HepG2 (cell line): ENCODE measurements at regions not wholly inside any gene's neighbourhood (a gene's known extent, or its start where the extent isn't known, plus 50 kb on each side); places are given as distances from the start of the nearest gene placed in this dataset.

ENCODE experiments used
- ATAC-seq: fragments of 200-7000 bp; cut with Tn5 transposase; 3 replicates; pipeline ENCODE4 v1.9.1; 2020; ENCODE audit warnings: mild to moderate bottlenecking, moderate library complexity
- BruUV-seq: library from RNA; stranded (reverse); fragments of 400-500 nt; replicated peaks from 2 replicates; lab custom pipeline; 2021; lab: Mats Ljungman, UMichigan
- CTCF ChIA-PET: fragments of 300-600 bp; formaldehyde crosslinking; extraction: SDS; loops from one replicate; lab custom pipeline; 2021; ENCODE audit warnings: low total read pairs, inconsistent platforms, low intra/inter-chr PET ratio; lab: Yijun Ruan, JAX
- POLR2A ChIA-PET: fragments of 350-600 bp; sonication (Branson Sonifier 250); formaldehyde crosslinking; loops from one replicate; lab custom pipeline; 2020; ENCODE audit warnings: antibody characterized with exemption, inconsistent platforms; lab: Yijun Ruan, JAX
- DNase-seq: peaks from one replicate; pipeline ENCODE4 v3.0.0-alpha.2; 2015; ENCODE audit warnings: low spot score
- FAIRE-seq: peaks from 3 replicates; lab custom pipeline; 2011; peaks lifted over from hg19 to GRCh38; lab: Jason Lieb, UNC
- H2AFZ ChIP-seq: one replicate; pipeline ENCODE4 v1.6.1; 2011; ENCODE audit warnings: low read length, inconsistent platforms
- H3K27ac ChIP-seq: fragments of 300-600 bp; 3 replicates; pipeline ENCODE4 v1.8.0; 2011; ENCODE audit warnings: mixed run types, mild to moderate bottlenecking, mixed read lengths, low read length, inconsistent platforms; ENCODE audit not compliant: insufficient read depth; ENCODE audit errors: extremely low read length
- H3K27me3 ChIP-seq, 2 experiments: fragments of 200-600 bp in 1 of 2; 2 replicates in 1 of 2; 3 replicates in 1 of 2; pipeline versions ENCODE4 v1.6.0 to v1.8.0; 2011; ENCODE audit warnings: low read length in 2 of 2, mild to moderate bottlenecking in 2 of 2, moderate library complexity in 2 of 2, inconsistent platforms in 1 of 2; ENCODE audit not compliant: insufficient read depth in 2 of 2, control insufficient read depth in 1 of 2
- H3K36me3 ChIP-seq, 2 experiments: fragments of 200-600 bp in 1 of 2; replicated peaks in 1 of 2; 2 replicates in 1 of 2; 3 replicates in 1 of 2; pipeline versions ENCODE4 v1.5.1 to v1.8.0; 2011; ENCODE audit warnings: low read length in 2 of 2, inconsistent platforms in 1 of 2; ENCODE audit not compliant: insufficient read depth in 2 of 2, control insufficient read depth in 1 of 2
- H3K4me1 ChIP-seq: 2 replicates; pipeline ENCODE4 v1.5.1; 2012; ENCODE audit warnings: low read length, inconsistent platforms; ENCODE audit not compliant: insufficient read depth
- H3K4me2 ChIP-seq: 2 replicates; pipeline ENCODE4 v1.6.0; 2011; ENCODE audit warnings: low read depth, low read length, inconsistent platforms
- H3K4me3 ChIP-seq, 3 experiments: fragments of 200-600 bp in 1 of 3; sonication (generic), shearing (Covaris generic) in 1 of 3; replicated peaks in 1 of 3; 2 replicates each; pipeline ENCODE4 v1.5.1; 2011 to 2016; ENCODE audit warnings: low read length in 3 of 3, inconsistent platforms in 2 of 3, low read depth in 2 of 3, mild to moderate bottlenecking in 2 of 3, control low read depth in 1 of 3, mixed read lengths in 1 of 3; ENCODE audit not compliant: insufficient read depth in 1 of 3
- H3K79me2 ChIP-seq: one replicate; pipeline ENCODE4 v1.6.1; 2011; ENCODE audit warnings: low read length, inconsistent platforms; ENCODE audit not compliant: insufficient read depth
- H3K9ac ChIP-seq: 2 replicates; pipeline ENCODE4 v1.6.0; 2011; ENCODE audit warnings: mild to moderate bottlenecking, low read depth, low read length, inconsistent platforms; ENCODE audit not compliant: insufficient read depth
- H3K9me3 ChIP-seq: 2 replicates; pipeline ENCODE4 v1.5.1; 2012; ENCODE audit warnings: mild to moderate bottlenecking, low read length
- H4K20me1 ChIP-seq: 2 replicates; pipeline ENCODE4 v1.6.0; 2011; ENCODE audit warnings: inconsistent platforms, mild to moderate bottlenecking, low read length, moderate library complexity; ENCODE audit not compliant: insufficient read depth
- HNRNPH1 ChIP-seq: fragments of 200-400 bp; formaldehyde crosslinking; optimal IDR thresholded peaks from 2 replicates; pipeline ENCODE3; 2017; ENCODE audit warnings: mild to moderate bottlenecking, low read depth, low read length
- KMT2B ChIP-seq: IDR thresholded peaks from 2 replicates; pipeline ENCODE4 v1.6.1; 2016; ENCODE audit warnings: missing genetic modification reagents, missing compliant biosample characterization
- PHF20 ChIP-seq: sonication (generic); formaldehyde crosslinking; IDR thresholded peaks from 2 replicates; pipeline ENCODE4 v1.5.0; 2020; ENCODE audit warnings: mild to moderate bottlenecking, missing genetic modification reagents
- ZNF253 ChIP-seq: sonication (generic); formaldehyde crosslinking; IDR thresholded peaks from 2 replicates; pipeline ENCODE4 v1.8.0; 2022; ENCODE audit warnings: mild to moderate bottlenecking, missing genetic modification reagents, borderline replicate concordance
- ZNF260 ChIP-seq: sonication (generic); formaldehyde crosslinking; IDR thresholded peaks from 2 replicates; pipeline ENCODE4 v1.4.0; 2020; ENCODE audit warnings: missing genetic modification reagents, low read depth, mild to moderate bottlenecking, borderline replicate concordance
- ZNF510 ChIP-seq: sonication (generic); formaldehyde crosslinking; IDR thresholded peaks from 2 replicates; pipeline ENCODE4 v1.4.0; 2020; ENCODE audit warnings: low read depth, mild to moderate bottlenecking, missing genetic modification reagents
- ZNF607 ChIP-seq: sonication (generic); formaldehyde crosslinking; IDR thresholded peaks from 2 replicates; pipeline ENCODE4 v1.5.1; 2020; ENCODE audit warnings: missing genetic modification reagents, mild to moderate bottlenecking, borderline replicate concordance
- WGBS: methylation state at CpG from one replicate; pipeline ENCODE4 v1.1.6; 2017; ENCODE audit warnings: low lambda C conversion rate; 5-methylcytosine and 5-hydroxymethylcytosine counted together
- in situ Hi-C: cut with HindIII; loops from 2 replicates; pipeline ENCODE4 v1.10.0; 2017; ENCODE audit warnings: low pct_unique_long_range_greater_than_20kb; ENCODE audit not compliant: extremely low pct_ligation_motif_present
- intact Hi-C: fragments of 100-400 bp; cut with micrococcal nuclease; formaldehyde crosslinking; loops from one replicate; pipeline ENCODE4 v1.10.0; 2022; ENCODE audit not compliant: unreplicated experiment
- TF ChIP-seq, protein P1 (sequence below): sonication (generic); formaldehyde crosslinking; IDR thresholded peaks from 2 replicates; pipeline ENCODE4 v1.9.0; 2022; ENCODE audit warnings: missing genetic modification reagents, mild to moderate bottlenecking, borderline replicate concordance

DNA sequence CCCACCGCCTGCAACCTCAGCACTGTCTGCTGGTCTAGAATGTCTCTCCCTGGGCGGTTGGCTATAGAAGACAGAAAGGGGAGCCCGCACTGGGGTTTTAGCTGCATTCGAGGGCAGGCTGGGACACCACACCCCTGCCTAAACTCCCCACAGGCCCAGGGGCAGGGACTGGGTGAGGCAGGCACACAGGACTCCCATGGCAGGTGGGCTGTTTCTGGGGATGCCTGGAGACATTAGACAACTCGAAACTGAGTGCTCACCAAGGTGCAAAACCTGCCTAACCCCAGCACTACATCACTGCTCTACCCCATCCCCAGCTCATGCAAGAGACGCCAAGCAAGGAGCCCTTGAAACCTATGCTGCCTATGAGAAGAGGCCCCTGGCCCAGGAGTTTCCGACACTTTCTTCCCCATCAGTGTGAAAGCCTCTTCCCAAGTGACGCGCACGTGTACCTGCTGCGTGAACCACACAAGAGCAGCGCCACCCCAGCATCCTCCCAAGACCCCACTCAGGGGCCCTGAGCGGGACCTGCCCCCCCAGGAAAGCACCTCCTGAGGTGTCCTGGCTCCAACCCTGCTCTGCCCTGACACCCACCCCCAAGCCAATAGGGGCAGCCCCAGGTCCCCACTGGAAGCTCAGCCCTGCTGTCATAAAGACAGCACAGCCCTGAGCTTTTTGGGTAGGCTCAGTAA is 121.2 kb downstream of the TUBA3C start:
- in situ Hi-C loops (no loop called here), intact Hi-C loops (no loop called here)
- H2AFZ ChIP-seq = no peak overlapping the region
- H3K4me2 ChIP-seq = no peak overlapping the region
- TF ChIP-seq ZNF260 (CRISPR knock-in tag) (no peak), ZNF607 (CRISPR knock-in tag) (no peak), HNRNPH1 (no peak), ZNF253 (no peak), KMT2B (CRISPR knock-in tag) (no peak), ZNF510 (CRISPR knock-in tag) (no peak), PHF20 (CRISPR knock-in tag) (no peak)
- TF ChIP-seq, protein P1, sequence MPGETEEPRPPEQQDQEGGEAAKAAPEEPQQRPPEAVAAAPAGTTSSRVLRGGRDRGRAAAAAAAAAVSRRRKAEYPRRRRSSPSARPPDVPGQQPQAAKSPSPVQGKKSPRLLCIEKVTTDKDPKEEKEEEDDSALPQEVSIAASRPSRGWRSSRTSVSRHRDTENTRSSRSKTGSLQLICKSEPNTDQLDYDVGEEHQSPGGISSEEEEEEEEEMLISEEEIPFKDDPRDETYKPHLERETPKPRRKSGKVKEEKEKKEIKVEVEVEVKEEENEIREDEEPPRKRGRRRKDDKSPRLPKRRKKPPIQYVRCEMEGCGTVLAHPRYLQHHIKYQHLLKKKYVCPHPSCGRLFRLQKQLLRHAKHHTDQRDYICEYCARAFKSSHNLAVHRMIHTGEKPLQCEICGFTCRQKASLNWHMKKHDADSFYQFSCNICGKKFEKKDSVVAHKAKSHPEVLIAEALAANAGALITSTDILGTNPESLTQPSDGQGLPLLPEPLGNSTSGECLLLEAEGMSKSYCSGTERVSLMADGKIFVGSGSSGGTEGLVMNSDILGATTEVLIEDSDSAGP (CRISPR knock-in tag) = no peak
- CTCF ChIA-PET = no interaction called here
- POLR2A ChIA-PET = no interaction called here
- H4K20me1 ChIP-seq = no peaks in the 10 kb centered on the region
- H3K4me1 ChIP-seq = no peaks in the 10 kb centered on the region
- FAIRE-seq = no peak
- H3K27ac ChIP-seq = no peak overlapping the region
- 33% methylated on average over 4 of the region's 13 CpGs for WGBS
- H3K79me2 ChIP-seq = no peaks in the 10 kb centered on the region
- H3K9me3 ChIP-seq = peaks cover 17% of the 10 kb centered on the region
- H3K27me3 ChIP-seq = no peaks in the 10 kb centered on the region
- no TSS peak for BruUV-seq
- no peak for DNase-seq
- no peak for ATAC-seq
- no peak overlapping the region for H3K4me3 ChIP-seq
- H3K36me3 ChIP-seq = no peaks in the 10 kb centered on the region
- H3K9ac ChIP-seq = no peak overlapping the region
